HEK293T (cell line): ENCODE measurements at regions not wholly inside any gene's neighbourhood (a gene's known extent, or its start where the extent isn't known, plus 50 kb on each side); places are given as distances from the start of the nearest gene placed in this dataset.

ENCODE experiments used
- CTCF ChIA-PET: fragments of 350-600 bp; formaldehyde crosslinking; extraction: SDS; loops from one replicate; lab custom pipeline; 2021; ENCODE audit warnings: antibody characterized with exemption, inconsistent platforms; lab: Yijun Ruan, JAX
- POLR2A ChIA-PET: fragments of 350-600 bp; formaldehyde crosslinking; extraction: SDS; loops from one replicate; lab custom pipeline; 2020; ENCODE audit warnings: antibody characterized with exemption, inconsistent platforms; lab: Yijun Ruan, JAX
- DNase-seq: peaks from one replicate; pipeline ENCODE4 v3.0.0; 2012; ENCODE audit warnings: mixed read lengths; ENCODE audit errors: extremely low spot score
- ARNT ChIP-seq: fragments of 450-650 bp; IDR thresholded peaks from 2 replicates; pipeline ENCODE4 v1.6.1; 2017; ENCODE audit warnings: mild to moderate bottlenecking
- BHLHE40 ChIP-seq: fragments of 450-650 bp; IDR thresholded peaks from 2 replicates; pipeline ENCODE4 v1.6.1; 2016; ENCODE audit warnings: mild to moderate bottlenecking, moderate library complexity, borderline replicate concordance
- CTBP1 ChIP-seq: fragments of 450-650 bp; IDR thresholded peaks from 2 replicates; pipeline ENCODE4 v1.6.1; 2016; ENCODE audit warnings: borderline replicate concordance
- ELF4 ChIP-seq: fragments of 450-650 bp; IDR thresholded peaks from 2 replicates; pipeline ENCODE4 v1.6.1; 2017; ENCODE audit warnings: antibody characterized with exemption
- FOXA1 ChIP-seq: fragments of 450-650 bp; IDR thresholded peaks from 2 replicates; pipeline ENCODE4 v1.6.1; 2016; ENCODE audit warnings: mild to moderate bottlenecking
- FOXK2 ChIP-seq: fragments of 450-650 bp; IDR thresholded peaks from 2 replicates; pipeline ENCODE4 v1.6.1; 2016; ENCODE audit warnings: mild to moderate bottlenecking
- FOXM1 ChIP-seq: fragments of 450-650 bp; IDR thresholded peaks from 2 replicates; pipeline ENCODE4 v1.6.1; 2017; ENCODE audit warnings: mild to moderate bottlenecking, borderline replicate concordance
- HDGF ChIP-seq: fragments of 450-650 bp; IDR thresholded peaks from 2 replicates; pipeline ENCODE4 v1.6.1; 2017; ENCODE audit warnings: antibody characterized with exemption, borderline replicate concordance
- L3MBTL2 ChIP-seq: fragments of 450-650 bp; conservative IDR thresholded peaks from 2 replicates; pipeline ENCODE4 v1.6.1; 2016; ENCODE audit warnings: mild to moderate bottlenecking
- LEF1 ChIP-seq: fragments of 450-650 bp; IDR thresholded peaks from 2 replicates; pipeline ENCODE4 v1.6.1; 2017; ENCODE audit warnings: mild to moderate bottlenecking, borderline replicate concordance
- NFRKB ChIP-seq: fragments of 450-650 bp; IDR thresholded peaks from 2 replicates; pipeline ENCODE4 v1.6.1; 2016; ENCODE audit warnings: mild to moderate bottlenecking, moderate library complexity
- SP1 ChIP-seq: fragments of 450-650 bp; IDR thresholded peaks from 2 replicates; pipeline ENCODE4 v1.6.1; 2017
- SUZ12 ChIP-seq: fragments of 450-650 bp; IDR thresholded peaks from 2 replicates; pipeline ENCODE4 v1.6.1; 2016; ENCODE audit warnings: mild to moderate bottlenecking
- TARDBP ChIP-seq: fragments of 450-650 bp; IDR thresholded peaks from 2 replicates; pipeline ENCODE4 v1.6.1; 2016
- ZNF384 ChIP-seq: fragments of 450-650 bp; IDR thresholded peaks from 2 replicates; pipeline ENCODE4 v1.6.1; 2016
- TF ChIP-seq, protein P1 (sequence below): fragments of 450-650 bp; IDR thresholded peaks from 2 replicates; pipeline ENCODE4 v1.6.1; 2016

DNA sequence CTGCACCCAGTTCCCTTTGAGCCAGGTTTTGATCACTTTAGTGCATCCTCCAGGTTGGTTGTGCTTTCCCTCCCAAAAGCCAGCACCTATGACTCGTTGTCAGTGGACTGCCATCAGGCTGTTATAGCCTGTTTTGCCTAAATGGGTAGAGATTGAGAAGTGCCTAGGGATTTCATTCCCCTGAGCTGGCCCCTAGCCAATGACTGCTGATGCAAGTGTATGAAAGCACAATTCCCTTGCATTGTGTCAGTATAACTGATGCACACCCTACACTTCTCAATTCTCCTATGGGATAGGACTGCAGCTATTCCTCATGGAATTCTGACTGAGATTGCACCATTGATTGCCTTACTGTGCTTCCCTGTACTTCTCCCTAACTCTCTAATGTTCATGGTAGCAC lies 102.1 kb upstream of the ARPP21 start:
- DNase-seq = no peak
- POLR2A ChIA-PET = no interaction called here
- TF ChIP-seq BHLHE40 (no peak), SP1 (no peak), SUZ12 (no peak), ELF4 (no peak), HDGF (no peak), LEF1 (no peak), TARDBP (no peak), L3MBTL2 (no peak), CTBP1 (no peak), ZNF384 (no peak), FOXK2 (no peak), FOXM1 (no peak), ARNT (no peak), FOXA1 (no peak), NFRKB (no peak)
- TF ChIP-seq, protein P1, sequence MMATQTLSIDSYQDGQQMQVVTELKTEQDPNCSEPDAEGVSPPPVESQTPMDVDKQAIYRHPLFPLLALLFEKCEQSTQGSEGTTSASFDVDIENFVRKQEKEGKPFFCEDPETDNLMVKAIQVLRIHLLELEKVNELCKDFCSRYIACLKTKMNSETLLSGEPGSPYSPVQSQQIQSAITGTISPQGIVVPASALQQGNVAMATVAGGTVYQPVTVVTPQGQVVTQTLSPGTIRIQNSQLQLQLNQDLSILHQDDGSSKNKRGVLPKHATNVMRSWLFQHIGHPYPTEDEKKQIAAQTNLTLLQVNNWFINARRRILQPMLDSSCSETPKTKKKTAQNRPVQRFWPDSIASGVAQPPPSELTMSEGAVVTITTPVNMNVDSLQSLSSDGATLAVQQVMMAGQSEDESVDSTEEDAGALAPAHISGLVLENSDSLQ = no peak
- CTCF ChIA-PET = no interaction called here

DNA sequence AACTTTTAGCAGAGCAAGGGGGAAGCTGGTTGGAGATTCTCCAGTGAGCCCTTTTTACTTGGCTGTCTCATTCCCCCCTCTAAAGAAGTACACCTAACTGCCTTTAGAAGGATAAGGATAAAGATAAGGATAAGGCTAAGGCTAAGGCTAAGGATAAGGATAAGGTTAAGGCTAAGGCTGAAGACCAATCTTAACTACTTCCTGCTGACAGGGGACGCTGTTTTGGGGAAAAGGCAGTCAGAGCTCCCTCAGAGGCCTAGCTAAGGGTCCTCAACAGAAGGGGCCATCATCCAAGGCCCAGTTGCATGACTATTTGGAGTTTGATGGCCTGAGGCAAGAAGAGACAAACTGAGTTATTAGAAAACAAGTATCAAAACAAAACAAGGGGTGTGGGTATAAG lies 94.3 kb upstream of the ARPP21 start:
- POLR2A ChIA-PET = no interaction called here
- TF ChIP-seq BHLHE40 = no peak
- TF ChIP-seq LEF1 = no peak
- TF ChIP-seq L3MBTL2 = no peak
- no peak for TF ChIP-seq FOXA1
- TF ChIP-seq FOXK2 = no peak
- no peak for TF ChIP-seq SUZ12
- TF ChIP-seq HDGF = no peak
- no peak for TF ChIP-seq NFRKB
- no peak for TF ChIP-seq ARNT
- no peak for TF ChIP-seq ZNF384
- TF ChIP-seq, protein P1 = no peak
- TF ChIP-seq TARDBP = no peak
- no peak for TF ChIP-seq CTBP1
- no peak for TF ChIP-seq SP1
- DNase-seq = no peak
- CTCF ChIA-PET = interaction anchor here (0.7 kb wide), 1 partner anchor 113 kb away, joined by 6 read pairs; no protein-coding TSS in a partner anchor

- ChIA-PET CTCF (no interaction called here), POLR2A (no interaction called here)
- TF ChIP-seq FOXM1 (no peak), ARNT (no peak), SUZ12 (no peak), FOXK2 (no peak), TARDBP (no peak), FOXA1 (no peak), ZNF384 (no peak)
- TF ChIP-seq, protein P1 = no peak
- DNase-seq = no peak
These were observed 89.6 kb upstream of the ARPP21 start for GRCh38 chr3:35549690-35550089.

DNA sequence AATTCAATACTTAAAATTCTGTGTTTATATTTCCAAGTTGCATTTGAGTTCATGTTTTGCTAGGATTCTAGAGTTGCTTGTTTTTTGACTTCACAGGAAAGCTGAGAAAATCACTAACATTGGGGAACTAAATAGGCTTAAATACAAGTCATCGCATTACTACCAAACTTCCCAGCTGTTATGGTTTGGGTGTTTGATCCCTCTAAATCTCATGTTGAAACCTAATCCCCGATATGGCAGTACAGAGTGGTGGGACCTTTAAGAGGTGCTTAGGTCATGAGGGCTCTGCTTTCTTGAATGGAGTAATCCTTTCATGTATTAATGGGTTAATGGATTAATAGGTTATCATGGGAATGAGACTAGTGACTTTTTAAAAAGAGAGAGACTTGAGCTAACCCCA lies 77.2 kb upstream of the ARPP21 start:
- no peak for DNase-seq
- CTCF ChIA-PET = no interaction called here
- TF ChIP-seq ELF4 (no peak), ARNT (no peak), NFRKB (no peak), FOXA1 (no peak), FOXK2 (no peak), ZNF384 (no peak), TARDBP (no peak), BHLHE40 (no peak), SP1 (no peak), LEF1 (no peak), HDGF (no peak), L3MBTL2 (no peak), SUZ12 (no peak), CTBP1 (no peak), FOXM1 (no peak)
- TF ChIP-seq, protein P1 = no peak
- POLR2A ChIA-PET = no interaction called here

GRCh38 chr3:35565048-35565447 lies 74.3 kb upstream of the ARPP21 start:
- POLR2A ChIA-PET = no interaction called here
- CTCF ChIA-PET = no interaction called here
- TF ChIP-seq, protein P1 = no peak
- no peak for TF ChIP-seq TARDBP
- TF ChIP-seq BHLHE40 = no peak
- no peak for TF ChIP-seq SUZ12
- no peak for TF ChIP-seq FOXK2
- TF ChIP-seq ZNF384 = no peak
- TF ChIP-seq FOXA1 = no peak
- TF ChIP-seq NFRKB = no peak
- TF ChIP-seq L3MBTL2 = no peak
- no peak for TF ChIP-seq SP1
- no peak for TF ChIP-seq HDGF
- TF ChIP-seq CTBP1 = no peak
- no peak for TF ChIP-seq ARNT
- no peak for TF ChIP-seq ELF4
- TF ChIP-seq LEF1 = no peak
- TF ChIP-seq FOXM1 = no peak
- no peak for DNase-seq
